HepG2 (cell line): ENCODE measurements at regions not wholly inside any gene's neighbourhood (a gene's known extent, or its start where the extent isn't known, plus 50 kb on each side); places are given as distances from the start of the nearest gene placed in this dataset.

ENCODE experiments used
- GATA4 ChIP-seq: sonication (generic); IDR thresholded peaks from 2 replicates; pipeline ENCODE4 v1.6.1; 2016; ENCODE audit warnings: antibody characterized with exemption, low read depth, borderline replicate concordance
- MXD4 ChIP-seq: IDR thresholded peaks from 2 replicates; pipeline ENCODE4 v1.6.1; 2016; ENCODE audit warnings: mild to moderate bottlenecking, missing biosample characterization, missing genetic modification reagents
- NFE2L2 ChIP-seq: fragments of 150-350 bp; IDR thresholded peaks from 2 replicates; pipeline ENCODE4 v1.6.1; 2014; ENCODE audit warnings: low read length
- PHF20 ChIP-seq: sonication (generic); formaldehyde crosslinking; IDR thresholded peaks from 2 replicates; pipeline ENCODE4 v1.5.0; 2020; ENCODE audit warnings: mild to moderate bottlenecking, missing genetic modification reagents
- YY1 ChIP-seq: IDR thresholded peaks from 2 replicates; pipeline ENCODE4 v1.6.1; 2011; ENCODE audit warnings: low read length, low read depth, moderate library complexity, mild to moderate bottlenecking; ENCODE audit not compliant: insufficient read depth, insufficient replicate concordance
- ZBTB8A ChIP-seq: sonication (generic); formaldehyde crosslinking; IDR thresholded peaks from 2 replicates; pipeline ENCODE4 v1.4.0; 2020; ENCODE audit warnings: mild to moderate bottlenecking, low read depth, missing genetic modification reagents, borderline replicate concordance
- ZNF12 ChIP-seq: sonication (generic); formaldehyde crosslinking; IDR thresholded peaks from 2 replicates; pipeline ENCODE4 v1.5.0; 2020; ENCODE audit warnings: missing genetic modification reagents
- ZNF256 ChIP-seq: sonication (generic); formaldehyde crosslinking; conservative IDR thresholded peaks from 2 replicates; pipeline ENCODE4 v1.4.0; 2020; ENCODE audit warnings: missing genetic modification reagents
- ZNF274 ChIP-seq: sonication (generic); formaldehyde crosslinking; IDR thresholded peaks from 2 replicates; pipeline ENCODE4 v1.5.1; 2020; ENCODE audit warnings: mild to moderate bottlenecking, missing genetic modification reagents
- ZNF550 ChIP-seq: sonication (generic); formaldehyde crosslinking; IDR thresholded peaks from 2 replicates; pipeline ENCODE4 v1.4.0; 2020; ENCODE audit warnings: mild to moderate bottlenecking, missing genetic modification reagents, borderline replicate concordance
- TF ChIP-seq, protein P1 (sequence below): sonication (generic); formaldehyde crosslinking; IDR thresholded peaks from 2 replicates; pipeline ENCODE4 v1.4.0; 2020; ENCODE audit warnings: missing genetic modification reagents
- TF ChIP-seq, protein P2 (sequence below): sonication (generic); formaldehyde crosslinking; IDR thresholded peaks from 2 replicates; pipeline ENCODE4 v1.9.0; 2021; ENCODE audit warnings: missing genetic modification reagents, mild to moderate bottlenecking, borderline replicate concordance

DNA sequence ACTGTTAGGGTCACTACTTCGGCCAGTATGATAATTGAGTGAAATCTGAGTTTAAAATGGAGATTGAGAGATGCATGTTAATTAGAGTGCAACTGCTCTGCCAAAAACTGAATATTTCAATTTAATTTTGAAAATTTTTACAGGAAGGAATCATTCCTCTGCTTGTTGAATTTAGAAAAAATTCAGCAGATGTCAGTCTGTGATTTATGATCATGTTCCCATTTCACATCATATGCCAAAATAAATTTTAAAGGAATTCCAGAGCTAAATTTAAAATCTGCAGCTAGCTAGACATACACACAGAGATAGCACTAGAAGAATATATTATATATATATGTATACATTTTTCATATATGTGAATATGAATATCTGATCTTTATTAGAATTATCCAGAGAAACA lies 797.6 kb upstream of the TMEM132C start:
- TF ChIP-seq YY1 (no peak), ZNF256 (CRISPR knock-in tag) (no peak), ZBTB8A (CRISPR knock-in tag) (no peak), NFE2L2 (no peak), PHF20 (CRISPR knock-in tag) (no peak), GATA4 (no peak), ZNF12 (no peak), MXD4 (no peak), ZNF550 (CRISPR knock-in tag) (no peak), ZNF274 (CRISPR knock-in tag) (no peak)
- TF ChIP-seq, protein P1, sequence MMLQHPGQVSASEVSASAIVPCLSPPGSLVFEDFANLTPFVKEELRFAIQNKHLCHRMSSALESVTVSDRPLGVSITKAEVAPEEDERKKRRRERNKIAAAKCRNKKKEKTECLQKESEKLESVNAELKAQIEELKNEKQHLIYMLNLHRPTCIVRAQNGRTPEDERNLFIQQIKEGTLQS (CRISPR knock-in tag): no peak
- TF ChIP-seq, protein P2, sequence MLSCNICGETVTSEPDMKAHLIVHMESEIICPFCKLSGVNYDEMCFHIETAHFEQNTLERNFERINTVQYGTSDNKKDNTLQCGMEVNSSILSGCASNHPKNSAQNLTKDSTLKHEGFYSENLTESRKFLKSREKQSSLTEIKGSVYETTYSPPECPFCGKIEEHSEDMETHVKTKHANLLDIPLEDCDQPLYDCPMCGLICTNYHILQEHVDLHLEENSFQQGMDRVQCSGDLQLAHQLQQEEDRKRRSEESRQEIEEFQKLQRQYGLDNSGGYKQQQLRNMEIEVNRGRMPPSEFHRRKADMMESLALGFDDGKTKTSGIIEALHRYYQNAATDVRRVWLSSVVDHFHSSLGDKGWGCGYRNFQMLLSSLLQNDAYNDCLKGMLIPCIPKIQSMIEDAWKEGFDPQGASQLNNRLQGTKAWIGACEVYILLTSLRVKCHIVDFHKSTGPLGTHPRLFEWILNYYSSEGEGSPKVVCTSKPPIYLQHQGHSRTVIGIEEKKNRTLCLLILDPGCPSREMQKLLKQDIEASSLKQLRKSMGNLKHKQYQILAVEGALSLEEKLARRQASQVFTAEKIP: no peak
